ENCODE measurements at regions not wholly inside any gene's neighbourhood (a gene's known extent, or its start where the extent isn't known, plus 50 kb on each side); places are given as distances from the start of the nearest gene placed in this dataset.

GRCh38 chr6:105872249-105872648 is 213.9 kb upstream of the PRDM1 start:
- TF ChIP-seq, protein P1, sequence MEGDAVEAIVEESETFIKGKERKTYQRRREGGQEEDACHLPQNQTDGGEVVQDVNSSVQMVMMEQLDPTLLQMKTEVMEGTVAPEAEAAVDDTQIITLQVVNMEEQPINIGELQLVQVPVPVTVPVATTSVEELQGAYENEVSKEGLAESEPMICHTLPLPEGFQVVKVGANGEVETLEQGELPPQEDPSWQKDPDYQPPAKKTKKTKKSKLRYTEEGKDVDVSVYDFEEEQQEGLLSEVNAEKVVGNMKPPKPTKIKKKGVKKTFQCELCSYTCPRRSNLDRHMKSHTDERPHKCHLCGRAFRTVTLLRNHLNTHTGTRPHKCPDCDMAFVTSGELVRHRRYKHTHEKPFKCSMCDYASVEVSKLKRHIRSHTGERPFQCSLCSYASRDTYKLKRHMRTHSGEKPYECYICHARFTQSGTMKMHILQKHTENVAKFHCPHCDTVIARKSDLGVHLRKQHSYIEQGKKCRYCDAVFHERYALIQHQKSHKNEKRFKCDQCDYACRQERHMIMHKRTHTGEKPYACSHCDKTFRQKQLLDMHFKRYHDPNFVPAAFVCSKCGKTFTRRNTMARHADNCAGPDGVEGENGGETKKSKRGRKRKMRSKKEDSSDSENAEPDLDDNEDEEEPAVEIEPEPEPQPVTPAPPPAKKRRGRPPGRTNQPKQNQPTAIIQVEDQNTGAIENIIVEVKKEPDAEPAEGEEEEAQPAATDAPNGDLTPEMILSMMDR (IDR thresholded peaks at IDR 0.05; ENCODE audit: unreplicated experiment), result no peak
- DNase-seq (ENCODE audit: low spot score in 2 of 2, unreplicated experiment in 2 of 2), result no peak

GRCh38 chr6:105871542-105871941 is 214.6 kb upstream of the PRDM1 start:
- Mint-ChIP-seq H3K27me3 (ENCODE audit: low read depth) (peaks cover 16% of the 10 kb centered on the region), H3K4me3 (no peak overlapping the region), H3K36me3 (no peaks in the 10 kb centered on the region), H3K4me1 (peaks cover 13% of the 10 kb centered on the region), H3K9me3 (peaks cover 4% of the 10 kb centered on the region), H3K27ac (no peak overlapping the region)
- TF ChIP-seq, protein P1 (IDR thresholded peaks at IDR 0.05; ENCODE audit: unreplicated experiment), result no peak
- no peak for DNase-seq (ENCODE audit: low spot score in 2 of 2, unreplicated experiment in 2 of 2)

More at GRCh38 chr6:105872249-105872648, 213.9 kb upstream of the PRDM1 start:
- H3K27ac Mint-ChIP-seq, result no peak overlapping the region
- peaks cover 13% of the 10 kb centered on the region for H3K4me1 Mint-ChIP-seq
- no peaks in the 10 kb centered on the region for H3K36me3 Mint-ChIP-seq
- peaks cover 15% of the 10 kb centered on the region for H3K27me3 Mint-ChIP-seq (ENCODE audit: low read depth)
- H3K9me3 Mint-ChIP-seq, result peaks cover 4% of the 10 kb centered on the region
- no peak overlapping the region for H3K4me3 Mint-ChIP-seq

DNA sequence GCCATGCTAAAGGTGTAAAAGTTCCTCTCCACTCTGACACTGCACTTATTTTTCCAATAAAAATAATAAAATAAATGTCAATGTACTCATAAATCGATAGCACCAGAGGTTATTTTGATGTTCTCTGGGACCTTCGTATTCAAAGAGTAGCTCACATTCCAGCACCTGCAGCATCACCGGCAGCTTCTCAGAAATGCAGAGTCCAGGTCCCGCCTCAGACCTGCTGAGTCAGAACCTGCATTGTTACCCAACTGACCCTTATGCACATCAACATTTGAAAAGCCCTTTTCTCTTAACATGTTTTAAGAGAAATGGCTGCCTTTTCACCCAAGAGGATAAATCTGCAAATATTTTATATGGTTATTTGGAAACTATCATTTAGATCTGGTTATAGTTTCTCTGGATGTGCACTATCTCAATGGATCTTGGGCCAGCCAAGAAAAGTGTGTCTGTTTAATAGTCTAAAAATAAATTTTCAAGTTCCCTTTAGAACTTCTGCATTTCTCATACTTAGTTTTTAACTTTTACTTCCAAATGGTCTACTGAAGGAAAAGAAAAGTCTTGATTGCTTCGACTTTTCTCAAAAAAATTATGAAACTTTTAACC is 216.2 kb upstream of the PRDM1 start:
- DNase-seq (ENCODE audit: low spot score in 2 of 2, unreplicated experiment in 2 of 2), result no peak
- Mint-ChIP-seq H3K4me1 (peaks cover 13% of the 10 kb centered on the region), H3K9me3 (peaks cover 4% of the 10 kb centered on the region), H3K27me3 (ENCODE audit: low read depth) (peaks cover 25% of the 10 kb centered on the region), H3K27ac (no peak overlapping the region), H3K4me3 (no peak overlapping the region), H3K36me3 (no peaks in the 10 kb centered on the region)
- TF ChIP-seq, protein P1 (IDR thresholded peaks at IDR 0.05; ENCODE audit: unreplicated experiment), result no peak

GRCh38 chr6:105868823-105869460 is 217.2 kb upstream of the PRDM1 start:
- Mint-ChIP-seq H3K27me3 (ENCODE audit: low read depth) (peaks cover 31% of the 10 kb centered on the region), H3K27ac (no peak overlapping the region), H3K36me3 (no peaks in the 10 kb centered on the region), H3K9me3 (peaks cover 7% of the 10 kb centered on the region), H3K4me1 (peaks cover 13% of the 10 kb centered on the region), H3K4me3 (no peak overlapping the region)
- TF ChIP-seq, protein P1 (IDR thresholded peaks at IDR 0.05; ENCODE audit: unreplicated experiment), result no peak
- DNase-seq (ENCODE audit: low spot score in 2 of 2, unreplicated experiment in 2 of 2), result no peak

- Mint-ChIP-seq H3K27ac (no peak overlapping the region), H3K4me1 (peaks cover 4% of the 10 kb centered on the region), H3K27me3 (ENCODE audit: low read depth) (peaks cover 36% of the 10 kb centered on the region), H3K9me3 (peaks cover 7% of the 10 kb centered on the region), H3K36me3 (no peaks in the 10 kb centered on the region), H3K4me3 (no peak overlapping the region)
- no peak for DNase-seq (ENCODE audit: low spot score in 2 of 2, unreplicated experiment in 2 of 2)
- TF ChIP-seq, protein P1 (IDR thresholded peaks at IDR 0.05; ENCODE audit: unreplicated experiment), result no peak
These were observed 218.3 kb upstream of the PRDM1 start for GRCh38 chr6:105867821-105868220.
